NCI-H524 treated with DMSO at 0.1 percent for 48 hours (cell line): ENCODE measurements at regions not wholly inside any gene's neighbourhood (a gene's known extent, or its start where the extent isn't known, plus 50 kb on each side); places are given as distances from the start of the nearest gene placed in this dataset.

Experiments
- DNase-seq: peaks from one replicate; lab custom pipeline; 2025; lab: John Stamatoyannopoulos, UW

- DNase-seq, result no peak
Measured at GRCh38 chr1:118340928-118341910, 156.2 kb upstream of the SPAG17 start.

- no peak for DNase-seq
Measured at GRCh38 chr1:118339400-118340124, 154.5 kb upstream of the SPAG17 start.

- no peak for DNase-seq
Measured at GRCh38 chr1:118338936-118339335, 153.9 kb upstream of the SPAG17 start.

GRCh38 chr1:118337346-118337745 lies 152.3 kb upstream of the SPAG17 start:
- DNase-seq, result no peak

GRCh38 chr1:118335331-118335732 lies 150.3 kb upstream of the SPAG17 start:
- no peak for DNase-seq

- DNase-seq, result no peak
Measured at GRCh38 chr1:118334506-118334905, 149.5 kb upstream of the SPAG17 start.

GRCh38 chr1:118333601-118334210 lies 148.7 kb upstream of the SPAG17 start:
- peak; percentile 4 for DNase-seq

GRCh38 chr1:118326960-118327629 lies 142.1 kb upstream of the SPAG17 start:
- no peak for DNase-seq

GRCh38 chr1:118325550-118326225 lies 140.7 kb upstream of the SPAG17 start:
- DNase-seq, result no peak

- DNase-seq, result no peak
Measured at GRCh38 chr1:118323246-118323645, 138.2 kb upstream of the SPAG17 start.

- no peak for DNase-seq
Measured at GRCh38 chr1:118322331-118322730, 137.3 kb upstream of the SPAG17 start.

- no peak for DNase-seq
Measured at GRCh38 chr1:118321840-118322239, 136.8 kb upstream of the SPAG17 start.

GRCh38 chr1:118317842-118318614 lies 133.0 kb upstream of the SPAG17 start:
- no peak for DNase-seq

GRCh38 chr1:118306851-118307250 lies 121.8 kb upstream of the SPAG17 start:
- no peak for DNase-seq

GRCh38 chr1:118304722-118305359 lies 119.8 kb upstream of the SPAG17 start:
- DNase-seq, result no peak

- no peak for DNase-seq
Measured at GRCh38 chr1:118303534-118303933, 118.5 kb upstream of the SPAG17 start.

- DNase-seq, result no peak
Measured at GRCh38 chr1:118303064-118303463, 118.0 kb upstream of the SPAG17 start.

GRCh38 chr1:118302145-118302544 lies 117.1 kb upstream of the SPAG17 start:
- no peak for DNase-seq

GRCh38 chr1:118300808-118301207 lies 115.8 kb upstream of the SPAG17 start:
- DNase-seq, result no peak

- DNase-seq, result no peak
Measured at GRCh38 chr1:118298397-118298796, 113.4 kb upstream of the SPAG17 start.
